H1 (cell line): ENCODE measurements at regions not wholly inside any gene's neighbourhood (a gene's known extent, or its start where the extent isn't known, plus 50 kb on each side); places are given as distances from the start of the nearest gene placed in this dataset.

Experiments
- CTCF ChIA-PET: fragments of 300-600 bp; sonication (Branson Sonifier 250); formaldehyde crosslinking; loops from one replicate; lab custom pipeline; 2021; ENCODE audit not compliant: partially characterized antibody; lab: Charles Lee
- POLR2A ChIA-PET: fragments of 300-600 bp; sonication (Branson Sonifier 250); formaldehyde crosslinking; loops from one replicate; lab custom pipeline; 2021; ENCODE audit warnings: inconsistent platforms; ENCODE audit not compliant: partially characterized antibody; lab: Charles Lee
- DNase-seq, 2 experiments: peaks; one replicate each; pipeline versions ENCODE4 v3.0.0 to v3.0.0-alpha.2; 2010 to 2022; ENCODE audit warnings: low spot score in 2 of 2, low read depth in 1 of 2, mixed read lengths in 1 of 2
- FAIRE-seq: peaks from 2 replicates; lab custom pipeline; 2011; peaks lifted over from hg19 to GRCh38; lab: Jason Lieb, UNC
- H2AFZ ChIP-seq: 2 replicates; pipeline ENCODE4 v1.8.1; 2012; ENCODE audit warnings: low read length, inconsistent platforms
- H2AK5ac ChIP-seq: 2 replicates; pipeline ENCODE4 v1.6.1; 2013; ENCODE audit warnings: low read depth, low read length
- H2BK120ac ChIP-seq: replicated peaks from 2 replicates; pipeline ENCODE3; 2013; ENCODE audit warnings: low read depth, low read length, inconsistent platforms
- H2BK12ac ChIP-seq: 2 replicates; pipeline ENCODE4 v1.6.1; 2013; ENCODE audit warnings: low read depth, low read length
- H2BK15ac ChIP-seq: 2 replicates; pipeline ENCODE4 v1.6.1; 2013; ENCODE audit warnings: low read length
- H2BK20ac ChIP-seq: 2 replicates; pipeline ENCODE4 v1.6.1; 2013; ENCODE audit warnings: low read length
- H2BK5ac ChIP-seq: 2 replicates; pipeline ENCODE4 v1.6.1; 2013; ENCODE audit warnings: low read depth, low read length
- H3K14ac ChIP-seq: 2 replicates; pipeline ENCODE4 v1.6.1; 2013; ENCODE audit warnings: inconsistent platforms; ENCODE audit not compliant: insufficient read length
- H3K18ac ChIP-seq: 2 replicates; pipeline ENCODE4 v1.6.1; 2013; ENCODE audit warnings: low read length; ENCODE audit errors: extremely low read depth
- H3K23ac ChIP-seq: 2 replicates; pipeline ENCODE4 v1.6.1; 2013; ENCODE audit warnings: inconsistent platforms; ENCODE audit not compliant: insufficient read length
- H3K23me2 ChIP-seq: 2 replicates; pipeline ENCODE4 v1.6.1; 2013; ENCODE audit warnings: low read depth, low read length
- H3K27ac ChIP-seq: 2 replicates; pipeline ENCODE4 v1.6.1; 2011; ENCODE audit warnings: low read depth, low read length, inconsistent platforms
- H3K27me3 ChIP-seq, 4 experiments: replicated peaks in 1 of 4; 1 replicate in 1 of 4; 2 replicates in 3 of 4; pipeline versions ENCODE4 v1.6.1 to v1.8.1; 2011 to 2013; ENCODE audit warnings: low read length in 3 of 4, mild to moderate bottlenecking in 3 of 4, inconsistent platforms in 2 of 4, mixed read lengths in 2 of 4, moderate library complexity in 1 of 4; ENCODE audit not compliant: control insufficient read depth in 3 of 4, insufficient read depth in 3 of 4; ENCODE audit errors: extremely low read depth in 1 of 4
- H3K36me3 ChIP-seq, 4 experiments: 2 replicates each; pipeline versions ENCODE4 v1.6.1 to v1.8.1; 2011 to 2013; ENCODE audit warnings: mild to moderate bottlenecking in 4 of 4, low read length in 3 of 4, moderate library complexity in 2 of 4, control low read depth in 1 of 4, inconsistent platforms in 1 of 4; ENCODE audit not compliant: insufficient read depth in 4 of 4, control insufficient read depth in 2 of 4
- H3K4ac ChIP-seq: replicated peaks from 2 replicates; pipeline ENCODE3; 2013; ENCODE audit warnings: low read length, low read depth, mixed read lengths, inconsistent platforms; ENCODE audit not compliant: insufficient read length
- H3K4me1 ChIP-seq, 4 experiments: replicated peaks in 1 of 4; 1 replicate in 1 of 4; 2 replicates in 3 of 4; pipeline versions ENCODE4 v1.6.1 to v1.8.1; 2011 to 2013; ENCODE audit warnings: low read length in 3 of 4, inconsistent platforms in 2 of 4, mixed read lengths in 1 of 4; ENCODE audit not compliant: insufficient read depth in 4 of 4, control insufficient read depth in 3 of 4
- H3K4me2 ChIP-seq, 2 experiments: 2 replicates each; pipeline versions ENCODE4 v1.6.1 to v1.8.1; 2011 to 2013; ENCODE audit warnings: low read depth in 2 of 2, low read length in 2 of 2, control low read depth in 1 of 2, inconsistent platforms in 1 of 2, mild to moderate bottlenecking in 1 of 2; ENCODE audit not compliant: insufficient read depth in 1 of 2
- H3K4me3 ChIP-seq, 4 experiments: fragments of 200-600, 300-600 bp in 1 of 4; sonication (generic), shearing (Covaris generic), sonication (Bioruptor Twin) in 1 of 4; 2 replicates each; pipeline versions ENCODE4 v1.5.1 to v1.8.1; 2011 to 2016; ENCODE audit warnings: low read length in 4 of 4, low read depth in 3 of 4, control low read depth in 2 of 4, inconsistent platforms in 2 of 4, mild to moderate bottlenecking in 2 of 4, mixed read lengths in 1 of 4, moderate library complexity in 1 of 4; ENCODE audit not compliant: insufficient read depth in 2 of 4; ENCODE audit errors: extremely low read depth in 1 of 4
- H3K56ac ChIP-seq: replicated peaks from 2 replicates; pipeline ENCODE3; 2013; ENCODE audit warnings: low read depth, mild to moderate bottlenecking, mixed read lengths, low read length, inconsistent platforms; ENCODE audit not compliant: insufficient read length
- H3K79me1 ChIP-seq: 2 replicates; pipeline ENCODE4 v1.6.1; 2013; ENCODE audit warnings: low read depth, low read length, control low read depth
- H3K79me2 ChIP-seq, 2 experiments: 2 replicates each; pipeline versions ENCODE4 v1.6.1 to v1.8.1; 2012 to 2013; ENCODE audit warnings: low read length in 2 of 2, mild to moderate bottlenecking in 2 of 2, inconsistent platforms in 1 of 2; ENCODE audit not compliant: insufficient read depth in 2 of 2, control insufficient read depth in 1 of 2
- H3K9ac ChIP-seq, 4 experiments: replicated peaks in 1 of 4; 1 replicate in 1 of 4; 2 replicates in 3 of 4; pipeline versions ENCODE4 v1.6.1 to v1.8.1; 2011 to 2013; ENCODE audit warnings: low read depth in 3 of 4, low read length in 3 of 4, control low read depth in 2 of 4, mild to moderate bottlenecking in 2 of 4, moderate library complexity in 2 of 4, inconsistent platforms in 1 of 4; ENCODE audit errors: extremely low read depth in 1 of 4
- H3K9me3 ChIP-seq, 2 experiments: 2 replicates each; pipeline versions ENCODE4 v1.6.1 to v1.8.1; 2012 to 2013; ENCODE audit warnings: mild to moderate bottlenecking in 2 of 2, moderate library complexity in 2 of 2, control low read depth in 1 of 2, inconsistent platforms in 1 of 2, low read depth in 1 of 2, low read length in 1 of 2, mixed read lengths in 1 of 2; ENCODE audit not compliant: insufficient read depth in 2 of 2
- H4K20me1 ChIP-seq, 2 experiments: replicated peaks in 1 of 2; 2 replicates each; pipeline versions ENCODE3 to v1.8.1; 2011 to 2013; ENCODE audit warnings: inconsistent platforms in 2 of 2, low read length in 2 of 2, mild to moderate bottlenecking in 1 of 2; ENCODE audit not compliant: insufficient read depth in 2 of 2, control insufficient read depth in 1 of 2
- H4K5ac ChIP-seq: 2 replicates; pipeline ENCODE4 v1.6.1; 2013; ENCODE audit warnings: low read length, low read depth, mixed read lengths, inconsistent platforms; ENCODE audit not compliant: insufficient read length
- H4K8ac ChIP-seq: 2 replicates; pipeline ENCODE4 v1.8.0; 2013; ENCODE audit warnings: mild to moderate bottlenecking, moderate library complexity, low read length, inconsistent platforms; ENCODE audit not compliant: insufficient read depth; ENCODE audit errors: extremely low read depth
- H4K91ac ChIP-seq: replicated peaks from 2 replicates; pipeline ENCODE3; 2013; ENCODE audit warnings: low read length, mixed read lengths, inconsistent platforms; ENCODE audit not compliant: insufficient read length
- RAD21 ChIP-seq, 2 experiments: IDR thresholded peaks in 1 of 2; conservative IDR thresholded peaks in 1 of 2; 2 replicates each; pipeline ENCODE4 v1.6.1; 2011; ENCODE audit warnings: low read depth in 2 of 2, low read length in 2 of 2, improper control_type of control experiment in 1 of 2, inconsistent platforms in 1 of 2, mild to moderate bottlenecking in 1 of 2, moderate library complexity in 1 of 2
- SUZ12 ChIP-seq: fragments of 200-600 bp; sonication (generic); IDR thresholded peaks from 2 replicates; pipeline ENCODE4 v1.6.1; 2012; ENCODE audit warnings: mild to moderate bottlenecking, inconsistent platforms, low read length, moderate library complexity, mixed read lengths
- WGBS, 2 experiments: shearing (Covaris generic) in 1 of 2; methylation state at CpG; one replicate each; pipeline versions ENCODE4 v1.1.6 to v1.1.7; 2013 to 2015; ENCODE audit warnings: low lambda C conversion rate in 2 of 2, mixed read lengths in 2 of 2, inconsistent platforms in 1 of 2, low coverage in 1 of 2, missing lambda C conversion rate in 1 of 2; ENCODE audit not compliant: insufficient replicate concordance in 2 of 2, insufficient coverage in 1 of 2, insufficient read length in 1 of 2; ENCODE audit errors: extremely low coverage in 1 of 2, missing lambda C conversion rate in 1 of 2; 5-methylcytosine and 5-hydroxymethylcytosine counted together
- TF ChIP-seq, protein P1 (sequence below): IDR thresholded peaks from 2 replicates; pipeline ENCODE4 v1.6.1; 2012; ENCODE audit warnings: inconsistent platforms
- TF ChIP-seq, protein P2 (sequence below), 3 experiments: IDR thresholded peaks; 1 replicate in 2 of 3; 2 replicates in 1 of 3; pipeline versions ENCODE4 v1.5.1 to v1.6.1; 2011; ENCODE audit warnings: low read length in 3 of 3, mild to moderate bottlenecking in 3 of 3, inconsistent platforms in 2 of 3, low read depth in 1 of 3, moderate library complexity in 1 of 3; ENCODE audit not compliant: insufficient read depth in 1 of 3; ENCODE audit errors: control extremely low read depth in 1 of 3

DNA sequence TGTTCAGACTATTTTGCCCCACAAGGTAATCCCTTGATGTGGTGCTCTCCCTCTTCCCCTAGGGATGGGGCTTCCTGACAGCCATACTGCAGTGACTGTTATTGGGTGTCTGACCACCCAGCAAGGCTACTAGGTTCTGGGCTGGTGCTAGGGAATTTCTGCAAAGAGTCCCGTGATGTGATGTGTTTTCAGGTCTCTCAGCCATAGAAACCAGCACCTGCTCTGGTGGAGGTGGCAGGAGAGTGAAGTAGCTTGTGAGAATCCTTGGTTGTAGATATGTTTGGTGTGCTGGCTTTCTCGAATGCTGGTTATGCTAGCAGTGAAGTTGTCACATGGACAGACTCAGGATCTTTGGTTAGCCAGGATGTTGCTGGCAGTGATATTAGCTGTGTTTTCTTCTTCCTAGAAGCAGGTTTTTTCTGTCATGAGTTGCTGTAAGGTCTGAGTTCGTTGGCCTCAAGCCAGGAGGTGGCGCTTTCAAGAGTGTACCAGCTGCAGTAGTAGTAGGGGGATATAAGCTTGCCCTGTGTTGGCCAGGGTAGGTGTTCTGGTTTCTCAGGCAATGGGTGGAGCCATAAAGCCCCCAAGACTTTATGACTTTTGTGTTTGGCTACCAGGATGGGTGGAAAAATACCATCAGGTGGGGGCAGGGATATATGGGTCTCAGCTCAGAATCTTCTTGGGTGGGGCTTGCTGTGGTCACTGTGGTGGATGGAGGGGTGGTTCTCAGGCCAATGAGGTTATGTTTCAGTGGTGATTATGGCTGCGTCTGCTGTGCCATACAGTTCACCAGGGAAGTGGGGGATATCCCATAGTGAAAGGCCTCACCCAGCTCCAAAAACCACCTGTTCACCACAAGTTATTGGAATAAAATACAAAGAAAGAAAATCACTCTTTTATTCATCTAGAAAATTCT lies 1112.3 kb downstream of the KCNT2 start:
- Histone ChIP-seq H3K79me2 (no peaks in the 10 kb centered on the region), H3K23me2 (no peaks in the 10 kb centered on the region; the same call in 1 of the 2 replicates), H4K5ac (no peak overlapping the region), H2BK120ac (no peak overlapping the region), H2AK5ac (no peak overlapping the region), H3K4ac (no peak overlapping the region), H2BK5ac (no peak overlapping the region), H3K36me3 (no peaks in the 10 kb centered on the region), H4K8ac (no peak overlapping the region), H2AFZ (no peak overlapping the region), H3K4me2 (no peak overlapping the region), H2BK12ac (no peak overlapping the region), H3K9me3 (no peaks in the 10 kb centered on the region), H3K27ac (no peak overlapping the region), H3K4me1 (no peaks in the 10 kb centered on the region), H3K79me1 (no peaks in the 10 kb centered on the region), H4K20me1 (no peaks in the 10 kb centered on the region), H3K9ac (no peak overlapping the region), H3K14ac (no peak overlapping the region), H4K91ac (no peak overlapping the region), H2BK20ac (no peak overlapping the region), H3K27me3 (no peaks in the 10 kb centered on the region), H3K23ac (no peak overlapping the region)
- FAIRE-seq, result no peak
- 79% methylated on average over 5 of the region's 5 CpGs; no CpG with 5 or more reads in 1 of the 2 experiments for WGBS, 2 experiments
- no peak for DNase-seq
- POLR2A ChIA-PET, result no interaction called here
- TF ChIP-seq, protein P1, sequence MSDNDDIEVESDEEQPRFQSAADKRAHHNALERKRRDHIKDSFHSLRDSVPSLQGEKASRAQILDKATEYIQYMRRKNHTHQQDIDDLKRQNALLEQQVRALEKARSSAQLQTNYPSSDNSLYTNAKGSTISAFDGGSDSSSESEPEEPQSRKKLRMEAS, result no peak
- TF ChIP-seq, protein P2, sequence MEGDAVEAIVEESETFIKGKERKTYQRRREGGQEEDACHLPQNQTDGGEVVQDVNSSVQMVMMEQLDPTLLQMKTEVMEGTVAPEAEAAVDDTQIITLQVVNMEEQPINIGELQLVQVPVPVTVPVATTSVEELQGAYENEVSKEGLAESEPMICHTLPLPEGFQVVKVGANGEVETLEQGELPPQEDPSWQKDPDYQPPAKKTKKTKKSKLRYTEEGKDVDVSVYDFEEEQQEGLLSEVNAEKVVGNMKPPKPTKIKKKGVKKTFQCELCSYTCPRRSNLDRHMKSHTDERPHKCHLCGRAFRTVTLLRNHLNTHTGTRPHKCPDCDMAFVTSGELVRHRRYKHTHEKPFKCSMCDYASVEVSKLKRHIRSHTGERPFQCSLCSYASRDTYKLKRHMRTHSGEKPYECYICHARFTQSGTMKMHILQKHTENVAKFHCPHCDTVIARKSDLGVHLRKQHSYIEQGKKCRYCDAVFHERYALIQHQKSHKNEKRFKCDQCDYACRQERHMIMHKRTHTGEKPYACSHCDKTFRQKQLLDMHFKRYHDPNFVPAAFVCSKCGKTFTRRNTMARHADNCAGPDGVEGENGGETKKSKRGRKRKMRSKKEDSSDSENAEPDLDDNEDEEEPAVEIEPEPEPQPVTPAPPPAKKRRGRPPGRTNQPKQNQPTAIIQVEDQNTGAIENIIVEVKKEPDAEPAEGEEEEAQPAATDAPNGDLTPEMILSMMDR (IDR thresholded peaks at IDR 0.05; ENCODE audit: control extremely low read depth in 1 of 3, insufficient read depth in 1 of 3, low read depth in 1 of 3, low read length in 3 of 3), result peak; percentile 25 to 45 (median 26); a peak in 3 of 4 replicates
- TF ChIP-seq SUZ12, result no peak
- peak; percentile 50 to 58; a peak in 3 of 4 replicates for TF ChIP-seq RAD21 (IDR thresholded peaks at IDR 0.05 in 1 of 2, conservative IDR thresholded peaks at IDR 0.05 in 1 of 2; ENCODE audit: low read depth in 2 of 2, low read length in 2 of 2)
- TF ChIP-seq, all 59 proteins: peak for 2
- CTCF ChIA-PET, result interaction anchor here (0.6 to 1.3 kb wide), 4 partner anchors 9 to 19 kb away, joined by 3 to 6 read pairs (median 3); no protein-coding TSS in a partner anchor
- H2BK15ac ChIP-seq, result no peak overlapping the region
- no peak overlapping the region for H3K56ac ChIP-seq
- no peak overlapping the region for H3K4me3 ChIP-seq
- no peak overlapping the region for H3K18ac ChIP-seq
